ENCODE measurements at regions not wholly inside any gene's neighbourhood (a gene's known extent, or its start where the extent isn't known, plus 50 kb on each side); places are given as distances from the start of the nearest gene placed in this dataset.

- H3K4me1 Mint-ChIP-seq (ENCODE audit: low read depth) = peaks cover 8% of the 10 kb centered on the region
- H3K27me3 Mint-ChIP-seq (ENCODE audit: low read depth) = peaks cover 51% of the 10 kb centered on the region
- H3K27ac Mint-ChIP-seq = no peak overlapping the region
- no peaks in the 10 kb centered on the region for H3K9me3 Mint-ChIP-seq (ENCODE audit: insufficient read depth)
- ChIA-PET CTCF (no interaction called here), POLR2A (no interaction called here)
- ATAC-seq (no peak), DNase-seq (peak; percentile 22)
- H3K4me3 Mint-ChIP-seq = no peak overlapping the region
- H3K36me3 Mint-ChIP-seq (ENCODE audit: low read depth) = no peaks in the 10 kb centered on the region
Observed at GRCh38 chr14:61188978-61189808, 91.9 kb downstream of the TMEM30B start.

GRCh38 chr14:61188196-61188595 is 92.9 kb downstream of the TMEM30B start:
- POLR2A ChIA-PET = no interaction called here
- H3K27me3 Mint-ChIP-seq (ENCODE audit: low read depth) = peaks cover 51% of the 10 kb centered on the region
- H3K4me3 Mint-ChIP-seq = no peak overlapping the region
- no peak overlapping the region for H3K27ac Mint-ChIP-seq
- H3K9me3 Mint-ChIP-seq (ENCODE audit: insufficient read depth) = no peaks in the 10 kb centered on the region
- H3K4me1 Mint-ChIP-seq (ENCODE audit: low read depth) = peaks cover 13% of the 10 kb centered on the region
- ATAC-seq (no peak), DNase-seq (no peak)
- no peaks in the 10 kb centered on the region for H3K36me3 Mint-ChIP-seq (ENCODE audit: low read depth)
- CTCF ChIA-PET = no interaction called here

GRCh38 chr14:61187196-61187905 is 93.8 kb downstream of the TMEM30B start:
- peaks cover 13% of the 10 kb centered on the region for H3K4me1 Mint-ChIP-seq (ENCODE audit: low read depth)
- no peaks in the 10 kb centered on the region for H3K36me3 Mint-ChIP-seq (ENCODE audit: low read depth)
- H3K27me3 Mint-ChIP-seq (ENCODE audit: low read depth) = peaks cover 48% of the 10 kb centered on the region
- H3K9me3 Mint-ChIP-seq (ENCODE audit: insufficient read depth) = no peaks in the 10 kb centered on the region
- DNase-seq (no peak), ATAC-seq (no peak)
- no peak overlapping the region for H3K4me3 Mint-ChIP-seq
- CTCF ChIA-PET = no interaction called here
- no peak overlapping the region for H3K27ac Mint-ChIP-seq
- POLR2A ChIA-PET = no interaction called here

- ATAC-seq (no peak), DNase-seq (no peak)
- CTCF ChIA-PET = no interaction called here
- H3K4me3 Mint-ChIP-seq = no peak overlapping the region
- H3K4me1 Mint-ChIP-seq (ENCODE audit: low read depth) = peaks cover 13% of the 10 kb centered on the region
- POLR2A ChIA-PET = no interaction called here
- no peak overlapping the region for H3K27ac Mint-ChIP-seq
- H3K9me3 Mint-ChIP-seq (ENCODE audit: insufficient read depth) = no peaks in the 10 kb centered on the region
- H3K36me3 Mint-ChIP-seq (ENCODE audit: low read depth) = no peaks in the 10 kb centered on the region
- peaks cover 40% of the 10 kb centered on the region for H3K27me3 Mint-ChIP-seq (ENCODE audit: low read depth)
Observed at GRCh38 chr14:61186341-61187195, 94.6 kb downstream of the TMEM30B start.

- peaks cover 33% of the 10 kb centered on the region for H3K27me3 Mint-ChIP-seq (ENCODE audit: low read depth)
Observed at GRCh38 chr14:61185534-61185933, 95.6 kb downstream of the TMEM30B start.

GRCh38 chr14:61184112-61184511 is 97.0 kb downstream of the TMEM30B start:
- DNase-seq (no peak), ATAC-seq (no peak)
- Mint-ChIP-seq H3K4me3 (no peak overlapping the region), H3K4me1 (ENCODE audit: low read depth) (peaks cover 5% of the 10 kb centered on the region), H3K36me3 (ENCODE audit: low read depth) (no peaks in the 10 kb centered on the region), H3K27me3 (ENCODE audit: low read depth) (peaks cover 21% of the 10 kb centered on the region), H3K27ac (no peak overlapping the region), H3K9me3 (ENCODE audit: insufficient read depth) (no peaks in the 10 kb centered on the region)
- ChIA-PET POLR2A (no interaction called here), CTCF (no interaction called here)

More at GRCh38 chr14:61185534-61185933, 95.6 kb downstream of the TMEM30B start:
- POLR2A ChIA-PET = no interaction called here
- Mint-ChIP-seq H3K4me3 (no peak overlapping the region), H3K4me1 (ENCODE audit: low read depth) (peaks cover 13% of the 10 kb centered on the region), H3K36me3 (ENCODE audit: low read depth) (no peaks in the 10 kb centered on the region), H3K9me3 (ENCODE audit: insufficient read depth) (no peaks in the 10 kb centered on the region), H3K27ac (no peak overlapping the region)
- DNase-seq (no peak), ATAC-seq (no peak)
- CTCF ChIA-PET = interaction anchor here (0.6 kb wide), 1 partner anchor 167 kb away, joined by 3 read pairs; no protein-coding TSS in a partner anchor

GRCh38 chr14:61183196-61183885 is 97.8 kb downstream of the TMEM30B start:
- no peak overlapping the region for H3K27ac Mint-ChIP-seq
- H3K4me1 Mint-ChIP-seq (ENCODE audit: low read depth) = peaks cover 6% of the 10 kb centered on the region
- peaks cover 18% of the 10 kb centered on the region for H3K27me3 Mint-ChIP-seq (ENCODE audit: low read depth)
- H3K36me3 Mint-ChIP-seq (ENCODE audit: low read depth) = no peaks in the 10 kb centered on the region
- no peak overlapping the region for H3K4me3 Mint-ChIP-seq
- CTCF ChIA-PET = no interaction called here
- no peaks in the 10 kb centered on the region for H3K9me3 Mint-ChIP-seq (ENCODE audit: insufficient read depth)
- DNase-seq (no peak), ATAC-seq (no peak)
- POLR2A ChIA-PET = no interaction called here

GRCh38 chr14:61179796-61180398 is 101.2 kb downstream of the TMEM30B start:
- peaks cover 8% of the 10 kb centered on the region for H3K27me3 Mint-ChIP-seq (ENCODE audit: low read depth)
- H3K9me3 Mint-ChIP-seq (ENCODE audit: insufficient read depth) = no peaks in the 10 kb centered on the region
- ATAC-seq = no peak
- POLR2A ChIA-PET = no interaction called here
- CTCF ChIA-PET = no interaction called here
- H3K4me1 Mint-ChIP-seq (ENCODE audit: low read depth) = peaks cover 9% of the 10 kb centered on the region
- no peak overlapping the region for H3K4me3 Mint-ChIP-seq
- no peaks in the 10 kb centered on the region for H3K36me3 Mint-ChIP-seq (ENCODE audit: low read depth)
- H3K27ac Mint-ChIP-seq = no peak overlapping the region
- no peak for DNase-seq

- ATAC-seq = no peak
- ChIA-PET CTCF (no interaction called here), POLR2A (no interaction called here)
- DNase-seq = no peak
- Mint-ChIP-seq H3K27ac (no peak overlapping the region), H3K36me3 (ENCODE audit: low read depth) (no peaks in the 10 kb centered on the region), H3K4me1 (ENCODE audit: low read depth) (peaks cover 9% of the 10 kb centered on the region), H3K27me3 (ENCODE audit: low read depth) (peaks cover 6% of the 10 kb centered on the region), H3K9me3 (ENCODE audit: insufficient read depth) (no peaks in the 10 kb centered on the region), H3K4me3 (no peak overlapping the region)
Observed at GRCh38 chr14:61179061-61179690, 102.0 kb downstream of the TMEM30B start.

GRCh38 chr14:61178226-61179060 is 102.7 kb downstream of the TMEM30B start:
- DNase-seq (no peak), ATAC-seq (no peak)
- H3K9me3 Mint-ChIP-seq (ENCODE audit: insufficient read depth) = no peaks in the 10 kb centered on the region
- POLR2A ChIA-PET = interaction anchor here (0.7 kb wide), 1 partner anchor 197 kb away, joined by 4 read pairs; the partner anchor contains the start of gene SLC38A6
- CTCF ChIA-PET = no interaction called here
- H3K36me3 Mint-ChIP-seq (ENCODE audit: low read depth) = no peaks in the 10 kb centered on the region
- H3K27me3 Mint-ChIP-seq (ENCODE audit: low read depth) = peaks cover 4% of the 10 kb centered on the region
- H3K27ac Mint-ChIP-seq = no peak overlapping the region
- no peak overlapping the region for H3K4me3 Mint-ChIP-seq
- peaks cover 7% of the 10 kb centered on the region for H3K4me1 Mint-ChIP-seq (ENCODE audit: low read depth)
